ENCODE measurements at regions not wholly inside any gene's neighbourhood (a gene's known extent, or its start where the extent isn't known, plus 50 kb on each side); places are given as distances from the start of the nearest gene placed in this dataset.

GRCh38 chr7:54823776-54824175, 64.8 kb upstream of the SEC61G start:
- TF ChIP-seq EP300 (IDR thresholded peaks at IDR 0.05; ENCODE audit: borderline replicate concordance) = no peak
- no peak for TF ChIP-seq RAD21 (IDR thresholded peaks at IDR 0.05; ENCODE audit: low read depth)
